GM18499 (cell line): ENCODE measurements at regions not wholly inside any gene's neighbourhood (a gene's known extent, or its start where the extent isn't known, plus 50 kb on each side); places are given as distances from the start of the nearest gene placed in this dataset.

Experiments
- ATAC-seq: cut with Tn5 transposase; IDR thresholded peaks from one replicate; pipeline ENCODE4 v1.9.1; 2021; ENCODE audit warnings: moderate number of reproducible peaks; ENCODE audit not compliant: insufficient read depth, unreplicated experiment

GRCh38 chr13:73733706-73734105 lies 400.5 kb downstream of the KLF12 start:
- ATAC-seq, result no peak

GRCh38 chr13:73732350-73732749 lies 401.9 kb downstream of the KLF12 start:
- no peak for ATAC-seq

GRCh38 chr13:73731564-73731963 lies 402.6 kb downstream of the KLF12 start:
- no peak for ATAC-seq

GRCh38 chr13:73730014-73730413 lies 404.2 kb downstream of the KLF12 start:
- no peak for ATAC-seq

GRCh38 chr13:73729046-73729445 lies 405.2 kb downstream of the KLF12 start:
- ATAC-seq, result no peak

GRCh38 chr13:73722120-73722519 lies 412.1 kb downstream of the KLF12 start:
- ATAC-seq, result peak; percentile 94

- ATAC-seq, result no peak
Measured at GRCh38 chr13:73721571-73721970, 412.6 kb downstream of the KLF12 start.

- ATAC-seq, result no peak
Measured at GRCh38 chr13:73720216-73720840, 413.9 kb downstream of the KLF12 start.

- no peak for ATAC-seq
Measured at GRCh38 chr13:73718246-73718645, 416.0 kb downstream of the KLF12 start.

- no peak for ATAC-seq
Measured at GRCh38 chr13:73717632-73718031, 416.6 kb downstream of the KLF12 start.

GRCh38 chr13:73715911-73716510 lies 418.2 kb downstream of the KLF12 start:
- peak; percentile 49 for ATAC-seq

GRCh38 chr13:73715114-73715910 lies 418.9 kb downstream of the KLF12 start:
- peak; percentile 87 for ATAC-seq

- ATAC-seq, result no peak
Measured at GRCh38 chr13:73714522-73714921, 419.7 kb downstream of the KLF12 start.

- ATAC-seq, result peak; percentile 95
Measured at GRCh38 chr13:73708393-73708985, 425.7 kb downstream of the KLF12 start.

- no peak for ATAC-seq
Measured at GRCh38 chr13:73704587-73704986, 429.6 kb downstream of the KLF12 start.

- no peak for ATAC-seq
Measured at GRCh38 chr13:73703606-73704005, 430.6 kb downstream of the KLF12 start.

GRCh38 chr13:73702419-73703071 lies 431.7 kb downstream of the KLF12 start:
- peak; percentile 85 for ATAC-seq

- no peak for ATAC-seq
Measured at GRCh38 chr13:73701160-73701559, 433.0 kb downstream of the KLF12 start.

GRCh38 chr13:73698859-73699258 lies 435.3 kb downstream of the KLF12 start:
- ATAC-seq, result no peak

GRCh38 chr13:73697166-73697565 lies 437.0 kb downstream of the KLF12 start:
- ATAC-seq, result no peak

GRCh38 chr13:73696713-73697112 lies 437.5 kb downstream of the KLF12 start:
- no peak for ATAC-seq
